Ascending aorta (tissue), 2 donors: ENCODE measurements at regions not wholly inside any gene's neighbourhood (a gene's known extent, or its start where the extent isn't known, plus 50 kb on each side); places are given as distances from the start of the nearest gene placed in this dataset.

Experiments used
- DNase-seq, 2 donors: peaks; one replicate each; pipeline ENCODE4 v3.0.0-alpha.2; 2019; ENCODE audit warnings: low spot score in 2 of 2
- H3K27ac ChIP-seq, 2 donors: fragments of 200-600 bp; sonication (generic); one replicate each; pipeline ENCODE4 v1.5.1; 2016 to 2017; ENCODE audit warnings: mild to moderate bottlenecking in 1 of 2
- H3K27me3 ChIP-seq: fragments of 200-600 bp; sonication (generic); one replicate; pipeline ENCODE4 v1.5.1; 2017
- H3K36me3 ChIP-seq, 2 donors: fragments of 200-600 bp; sonication (generic); one replicate each; pipeline ENCODE4 v1.5.1; 2016
- H3K4me1 ChIP-seq, 2 donors: fragments of 200-600 bp; sonication (generic); one replicate each; pipeline ENCODE4 v1.5.1; 2016 to 2017; ENCODE audit warnings: mild to moderate bottlenecking in 1 of 2
- H3K4me3 ChIP-seq, 2 donors: fragments of 200-600 bp; sonication (generic); one replicate each; pipeline ENCODE4 v1.5.1; 2016 to 2017; ENCODE audit warnings: mild to moderate bottlenecking in 1 of 2
- H3K9me3 ChIP-seq, 2 donors: fragments of 200-600 bp; sonication (generic); one replicate each; pipeline ENCODE4 v1.5.1; 2016
- CTCF ChIP-seq, 3 experiments: fragments of 200-600 bp in 2 of 3; fragments of 450-650 bp in 1 of 3; sonication (generic) in 2 of 3; IDR thresholded peaks; one replicate each; pipeline ENCODE4 v1.5.1; 2016 to 2019; ENCODE audit warnings: antibody characterized with exemption in 3 of 3, mild to moderate bottlenecking in 1 of 3, moderate library complexity in 1 of 3
- intact Hi-C: fragments of 100-400 bp; cut with DNase I; formaldehyde crosslinking; loops from one replicate; pipeline ENCODE4 v1.15.1; 2023

GRCh38 chr9:107847978-107848964, 358.7 kb upstream of the KLF4 start:
- TF ChIP-seq CTCF (IDR thresholded peaks at IDR 0.05), result no peak
- no peak overlapping the region for H3K4me3 ChIP-seq
- peak overlapping the region; percentile 62 to 68 for H3K27ac ChIP-seq

GRCh38 chr9:107842530-107842929, 353.0 kb upstream of the KLF4 start:
- no peak overlapping the region for H3K4me3 ChIP-seq
- no peak for TF ChIP-seq CTCF (IDR thresholded peaks at IDR 0.05)
- intact Hi-C loops, result no loop called here
- H3K27me3 ChIP-seq, result no peaks in the 10 kb centered on the region
- DNase-seq, result no peak
- H3K9me3 ChIP-seq, result no peaks in the 10 kb centered on the region
- no peak overlapping the region for H3K27ac ChIP-seq
- no peaks in the 10 kb centered on the region for H3K36me3 ChIP-seq
- peaks cover 0 to under 1% of the 10 kb centered on the region in 2 donors for H3K4me1 ChIP-seq

More at GRCh38 chr9:107847978-107848964, 358.7 kb upstream of the KLF4 start:
- peaks cover 0 to 10% of the 10 kb centered on the region in 2 donors for H3K4me1 ChIP-seq
- H3K36me3 ChIP-seq, result no peaks in the 10 kb centered on the region
- DNase-seq, result no peak
- H3K9me3 ChIP-seq, result no peaks in the 10 kb centered on the region
- intact Hi-C loops, result loop anchor here (5.0 kb wide), 3 partner anchors 116 to 361 kb away; partner anchors contain the start of gene KLF4
- H3K27me3 ChIP-seq, result no peaks in the 10 kb centered on the region

- intact Hi-C loops, result no loop called here
Measured at GRCh38 chr9:107841076-107841475, 351.5 kb upstream of the KLF4 start.

GRCh38 chr9:107839371-107839770, 349.8 kb upstream of the KLF4 start:
- no peak for TF ChIP-seq CTCF (IDR thresholded peaks at IDR 0.05)
- no peak overlapping the region for H3K27ac ChIP-seq
- no peaks in the 10 kb centered on the region for H3K4me1 ChIP-seq
- no peaks in the 10 kb centered on the region for H3K36me3 ChIP-seq
- H3K4me3 ChIP-seq, result no peak overlapping the region
- no peaks in the 10 kb centered on the region for H3K9me3 ChIP-seq
- DNase-seq, result no peak
- intact Hi-C loops, result no loop called here
- H3K27me3 ChIP-seq, result no peaks in the 10 kb centered on the region

More at GRCh38 chr9:107841076-107841475, 351.5 kb upstream of the KLF4 start:
- no peaks in the 10 kb centered on the region for H3K27me3 ChIP-seq
- no peak for TF ChIP-seq CTCF (IDR thresholded peaks at IDR 0.05)
- no peaks in the 10 kb centered on the region for H3K9me3 ChIP-seq
- no peaks in the 10 kb centered on the region for H3K4me1 ChIP-seq
- no peak for DNase-seq
- no peak overlapping the region for H3K4me3 ChIP-seq
- H3K27ac ChIP-seq, result no peak overlapping the region
- no peaks in the 10 kb centered on the region for H3K36me3 ChIP-seq

- Histone ChIP-seq H3K4me1 (no peaks in the 10 kb centered on the region), H3K27me3 (no peaks in the 10 kb centered on the region), H3K36me3 (no peaks in the 10 kb centered on the region), H3K9me3 (no peaks in the 10 kb centered on the region), H3K27ac (no peak overlapping the region), H3K4me3 (no peak overlapping the region)
- TF ChIP-seq CTCF (IDR thresholded peaks at IDR 0.05), result no peak
- no peak for DNase-seq
- intact Hi-C loops, result no loop called here
Measured at GRCh38 chr9:107838766-107839165, 349.2 kb upstream of the KLF4 start.
